SK-N-SH treated with all-trans-retinoic acid at 6 μM for 48 hours (cell line): ENCODE measurements at regions not wholly inside any gene's neighbourhood (a gene's known extent, or its start where the extent isn't known, plus 50 kb on each side); places are given as distances from the start of the nearest gene placed in this dataset.

Experiments
- ATAC-seq: fragments of 200-7000 bp; cut with Tn5 transposase; 3 replicates; pipeline ENCODE4 v1.9.1; 2020; ENCODE audit warnings: mild to moderate bottlenecking, moderate library complexity
- ARNTL ChIP-seq: fragments of 450-650 bp; formaldehyde crosslinking; IDR thresholded peaks from 2 replicates; pipeline ENCODE4 v1.5.0; 2020; ENCODE audit warnings: low read depth, mild to moderate bottlenecking, moderate library complexity, borderline replicate concordance
- BACH2 ChIP-seq: fragments of 250-450 bp; sonication (Bioruptor Pico); IDR thresholded peaks from 2 replicates; pipeline ENCODE4 v1.9.0; 2021; ENCODE audit warnings: mild to moderate bottlenecking, borderline replicate concordance
- CSDC2 ChIP-seq: fragments of 250-450 bp; sonication (Bioruptor Pico); IDR thresholded peaks from 2 replicates; pipeline ENCODE4 v1.5.0; 2020; ENCODE audit warnings: mild to moderate bottlenecking, moderate library complexity
- ESRRG ChIP-seq: fragments of 250-450 bp; sonication (Bioruptor Pico); IDR thresholded peaks from 2 replicates; pipeline ENCODE4 v1.6.1; 2021; ENCODE audit warnings: mild to moderate bottlenecking
- GLIS3 ChIP-seq: fragments of 250-450 bp; sonication (Bioruptor Pico); IDR thresholded peaks from 2 replicates; pipeline ENCODE4 v1.5.0; 2020; ENCODE audit warnings: mild to moderate bottlenecking, moderate library complexity
- ISL1 ChIP-seq: fragments of 250-450 bp; sonication (Bioruptor Pico); IDR thresholded peaks from 2 replicates; pipeline ENCODE4 v2.1.2; 2022; ENCODE audit warnings: mild to moderate bottlenecking, moderate library complexity
- OSR1 ChIP-seq: fragments of 250-450 bp; sonication (Bioruptor Pico); IDR thresholded peaks from 2 replicates; pipeline ENCODE4 v1.8.0; 2022; ENCODE audit warnings: moderate library complexity, mild to moderate bottlenecking, inconsistent platforms
- PPARA ChIP-seq: fragments of 250-450 bp; sonication (Bioruptor Pico); IDR thresholded peaks from 2 replicates; pipeline ENCODE4 v1.5.0; 2020; ENCODE audit warnings: mild to moderate bottlenecking, borderline replicate concordance
- RARB ChIP-seq: fragments of 250-450 bp; sonication (Bioruptor Pico); IDR thresholded peaks from 2 replicates; pipeline ENCODE4 v1.8.0; 2021; ENCODE audit warnings: mild to moderate bottlenecking, moderate library complexity
- SNAI2 ChIP-seq: fragments of 250-450 bp; sonication (Bioruptor Pico); IDR thresholded peaks from 2 replicates; pipeline ENCODE4 v1.5.0; 2020; ENCODE audit warnings: mild to moderate bottlenecking, moderate library complexity
- TCF4 ChIP-seq: fragments of 250-450 bp; sonication (Bioruptor Pico); IDR thresholded peaks from 2 replicates; pipeline ENCODE4 v1.8.0; 2021; ENCODE audit warnings: mild to moderate bottlenecking, moderate library complexity, borderline replicate concordance
- TOX ChIP-seq: fragments of 250-450 bp; sonication (Bioruptor Pico); IDR thresholded peaks from 2 replicates; pipeline ENCODE4 v1.8.0; 2021; ENCODE audit warnings: mild to moderate bottlenecking, moderate library complexity, borderline replicate concordance
- ZC3H10 ChIP-seq: fragments of 250-450 bp; sonication (Bioruptor Pico); IDR thresholded peaks from 2 replicates; pipeline ENCODE4 v1.5.1; 2021; ENCODE audit warnings: mild to moderate bottlenecking, moderate library complexity
- ZFP3 ChIP-seq: fragments of 250-450 bp; sonication (Bioruptor Pico); IDR thresholded peaks from 2 replicates; pipeline ENCODE4 v1.5.0; 2020; ENCODE audit warnings: mild to moderate bottlenecking, moderate library complexity
- ZNF565 ChIP-seq: fragments of 450-650 bp; formaldehyde crosslinking; conservative IDR thresholded peaks from 2 replicates; pipeline ENCODE4 v1.5.0; 2020; ENCODE audit warnings: low read depth, mild to moderate bottlenecking, moderate library complexity
- ZNF70 ChIP-seq: fragments of 450-650 bp; formaldehyde crosslinking; IDR thresholded peaks from 2 replicates; pipeline ENCODE4 v1.5.0; 2020; ENCODE audit warnings: mild to moderate bottlenecking, moderate library complexity
- ZNF8 ChIP-seq: fragments of 450-650 bp; formaldehyde crosslinking; IDR thresholded peaks from 2 replicates; pipeline ENCODE4 v1.5.0; 2020; ENCODE audit warnings: mild to moderate bottlenecking, moderate library complexity
- TF ChIP-seq, protein P1 (sequence below): fragments of 250-450 bp; sonication (Bioruptor Pico); IDR thresholded peaks from 2 replicates; pipeline ENCODE4 v1.5.1; 2020; ENCODE audit warnings: low read depth, mild to moderate bottlenecking, moderate library complexity
- TF ChIP-seq, protein P2 (sequence below): fragments of 250-450 bp; sonication (Bioruptor Pico); IDR thresholded peaks from 2 replicates; pipeline ENCODE4 v1.8.0; 2020; ENCODE audit warnings: mild to moderate bottlenecking, moderate library complexity, borderline replicate concordance
- TF ChIP-seq, protein P3 (sequence below): fragments of 250-450 bp; sonication (Bioruptor Pico); IDR thresholded peaks from 2 replicates; pipeline ENCODE4 v1.5.0; 2020; ENCODE audit warnings: mild to moderate bottlenecking, moderate library complexity

DNA sequence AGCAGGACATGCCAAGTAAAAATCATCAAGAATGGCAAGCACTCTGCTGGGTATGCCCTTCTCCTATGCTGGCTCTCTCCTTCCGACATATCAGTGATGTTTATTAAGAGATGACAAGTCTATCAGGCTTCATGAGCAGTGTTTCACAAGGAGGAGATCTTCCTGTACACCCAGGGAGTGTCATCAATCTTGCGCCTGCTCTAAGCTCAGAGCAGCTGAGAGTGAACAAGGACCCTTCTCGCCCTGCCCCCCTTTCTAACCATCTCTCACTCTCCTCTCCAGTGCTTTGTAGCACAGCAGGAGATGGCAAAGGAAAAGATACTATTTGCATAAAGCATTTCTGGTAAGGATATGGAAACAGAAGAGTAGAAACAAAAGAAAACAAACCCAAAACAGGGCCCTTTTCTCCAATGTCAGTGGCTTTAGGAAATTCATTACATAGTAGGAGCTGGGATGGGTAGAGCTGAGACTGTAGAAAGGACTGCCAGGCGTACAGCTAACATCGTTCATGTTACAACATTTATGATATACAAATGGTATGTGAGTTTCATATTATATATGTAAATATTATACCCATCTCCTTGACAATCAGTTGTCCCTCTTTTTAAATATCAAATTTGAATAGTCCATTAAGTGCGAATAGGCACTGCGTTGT lies 201.7 kb downstream of the NUF2 start:
- no peak for ATAC-seq
- TF ChIP-seq ESRRG (CRISPR knock-in tag) (no peak), SNAI2 (CRISPR knock-in tag) (no peak)
- TF ChIP-seq, all 23 proteins: peak for 0

DNA sequence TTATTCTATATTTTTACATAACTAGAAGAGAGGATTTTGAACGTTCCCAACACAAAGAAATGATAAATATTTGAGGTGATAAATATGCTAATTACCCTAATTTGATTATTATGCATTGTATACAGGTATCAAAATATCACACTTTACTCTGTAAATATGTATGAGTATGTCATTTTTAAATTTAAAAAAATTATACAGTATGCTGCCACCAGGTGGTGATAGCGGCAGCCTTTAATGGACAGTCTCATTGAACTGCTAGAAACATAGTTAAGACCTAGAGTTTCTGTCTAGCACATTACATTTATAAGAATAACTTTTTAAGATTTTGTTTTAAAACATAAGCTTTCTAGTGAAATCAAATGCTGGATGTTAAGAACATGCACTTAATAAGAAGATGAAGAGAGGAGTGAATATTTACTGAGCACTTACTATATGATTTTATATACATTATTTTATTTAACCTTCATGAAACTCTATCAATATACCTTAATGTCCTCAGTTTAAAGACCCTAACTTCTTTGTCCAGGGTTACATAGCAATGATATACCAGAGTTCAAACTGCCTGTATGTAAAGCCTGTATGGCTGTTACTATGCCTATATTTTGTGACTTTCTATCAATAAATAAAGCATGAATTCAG lies 207.1 kb downstream of the NUF2 start:
- TF ChIP-seq PPARA (CRISPR knock-in tag) (no peak), ZNF70 (CRISPR knock-in tag) (no peak), ZNF8 (no peak), ESRRG (CRISPR knock-in tag) (no peak), ZNF565 (CRISPR knock-in tag) (no peak), GLIS3 (CRISPR knock-in tag) (no peak), RARB (CRISPR knock-in tag) (no peak), BACH2 (CRISPR knock-in tag) (no peak), SNAI2 (CRISPR knock-in tag) (no peak), ISL1 (CRISPR knock-in tag) (no peak)
- TF ChIP-seq, protein P1, sequence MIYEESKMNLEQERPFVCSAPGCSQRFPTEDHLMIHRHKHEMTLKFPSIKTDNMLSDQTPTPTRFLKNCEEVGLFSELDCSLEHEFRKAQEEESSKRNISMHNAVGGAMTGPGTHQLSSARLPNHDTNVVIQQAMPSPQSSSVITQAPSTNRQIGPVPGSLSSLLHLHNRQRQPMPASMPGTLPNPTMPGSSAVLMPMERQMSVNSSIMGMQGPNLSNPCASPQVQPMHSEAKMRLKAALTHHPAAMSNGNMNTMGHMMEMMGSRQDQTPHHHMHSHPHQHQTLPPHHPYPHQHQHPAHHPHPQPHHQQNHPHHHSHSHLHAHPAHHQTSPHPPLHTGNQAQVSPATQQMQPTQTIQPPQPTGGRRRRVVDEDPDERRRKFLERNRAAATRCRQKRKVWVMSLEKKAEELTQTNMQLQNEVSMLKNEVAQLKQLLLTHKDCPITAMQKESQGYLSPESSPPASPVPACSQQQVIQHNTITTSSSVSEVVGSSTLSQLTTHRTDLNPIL (CRISPR knock-in tag): no peak
- TF ChIP-seq, protein P2, sequence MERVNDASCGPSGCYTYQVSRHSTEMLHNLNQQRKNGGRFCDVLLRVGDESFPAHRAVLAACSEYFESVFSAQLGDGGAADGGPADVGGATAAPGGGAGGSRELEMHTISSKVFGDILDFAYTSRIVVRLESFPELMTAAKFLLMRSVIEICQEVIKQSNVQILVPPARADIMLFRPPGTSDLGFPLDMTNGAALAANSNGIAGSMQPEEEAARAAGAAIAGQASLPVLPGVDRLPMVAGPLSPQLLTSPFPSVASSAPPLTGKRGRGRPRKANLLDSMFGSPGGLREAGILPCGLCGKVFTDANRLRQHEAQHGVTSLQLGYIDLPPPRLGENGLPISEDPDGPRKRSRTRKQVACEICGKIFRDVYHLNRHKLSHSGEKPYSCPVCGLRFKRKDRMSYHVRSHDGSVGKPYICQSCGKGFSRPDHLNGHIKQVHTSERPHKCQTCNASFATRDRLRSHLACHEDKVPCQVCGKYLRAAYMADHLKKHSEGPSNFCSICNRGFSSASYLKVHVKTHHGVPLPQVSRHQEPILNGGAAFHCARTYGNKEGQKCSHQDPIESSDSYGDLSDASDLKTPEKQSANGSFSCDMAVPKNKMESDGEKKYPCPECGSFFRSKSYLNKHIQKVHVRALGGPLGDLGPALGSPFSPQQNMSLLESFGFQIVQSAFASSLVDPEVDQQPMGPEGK (CRISPR knock-in tag): no peak
- TF ChIP-seq, all 23 proteins: peak for 0
- ATAC-seq: peak; percentile 93

DNA sequence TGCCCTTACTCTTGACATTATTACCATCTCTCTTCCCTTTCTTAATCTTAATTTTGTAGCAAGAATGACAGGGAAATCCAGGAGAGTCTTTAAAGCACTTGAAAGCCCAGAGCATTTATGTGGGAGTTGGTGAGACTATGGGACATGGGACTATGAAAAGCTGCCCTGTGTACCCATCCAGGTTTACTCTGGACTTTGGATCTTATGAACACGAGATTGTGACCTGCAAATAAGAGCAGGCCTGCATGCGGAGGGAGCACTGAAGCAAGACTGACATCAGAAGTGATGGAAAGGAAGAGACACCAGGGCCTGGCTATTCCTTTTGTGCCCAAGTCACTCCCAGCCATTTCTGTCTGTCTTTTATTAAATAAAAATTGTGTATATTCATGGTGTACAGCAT lies 209.6 kb downstream of the NUF2 start:
- ATAC-seq: no peak
- TF ChIP-seq CSDC2 (CRISPR knock-in tag): no peak
- TF ChIP-seq, protein P3, sequence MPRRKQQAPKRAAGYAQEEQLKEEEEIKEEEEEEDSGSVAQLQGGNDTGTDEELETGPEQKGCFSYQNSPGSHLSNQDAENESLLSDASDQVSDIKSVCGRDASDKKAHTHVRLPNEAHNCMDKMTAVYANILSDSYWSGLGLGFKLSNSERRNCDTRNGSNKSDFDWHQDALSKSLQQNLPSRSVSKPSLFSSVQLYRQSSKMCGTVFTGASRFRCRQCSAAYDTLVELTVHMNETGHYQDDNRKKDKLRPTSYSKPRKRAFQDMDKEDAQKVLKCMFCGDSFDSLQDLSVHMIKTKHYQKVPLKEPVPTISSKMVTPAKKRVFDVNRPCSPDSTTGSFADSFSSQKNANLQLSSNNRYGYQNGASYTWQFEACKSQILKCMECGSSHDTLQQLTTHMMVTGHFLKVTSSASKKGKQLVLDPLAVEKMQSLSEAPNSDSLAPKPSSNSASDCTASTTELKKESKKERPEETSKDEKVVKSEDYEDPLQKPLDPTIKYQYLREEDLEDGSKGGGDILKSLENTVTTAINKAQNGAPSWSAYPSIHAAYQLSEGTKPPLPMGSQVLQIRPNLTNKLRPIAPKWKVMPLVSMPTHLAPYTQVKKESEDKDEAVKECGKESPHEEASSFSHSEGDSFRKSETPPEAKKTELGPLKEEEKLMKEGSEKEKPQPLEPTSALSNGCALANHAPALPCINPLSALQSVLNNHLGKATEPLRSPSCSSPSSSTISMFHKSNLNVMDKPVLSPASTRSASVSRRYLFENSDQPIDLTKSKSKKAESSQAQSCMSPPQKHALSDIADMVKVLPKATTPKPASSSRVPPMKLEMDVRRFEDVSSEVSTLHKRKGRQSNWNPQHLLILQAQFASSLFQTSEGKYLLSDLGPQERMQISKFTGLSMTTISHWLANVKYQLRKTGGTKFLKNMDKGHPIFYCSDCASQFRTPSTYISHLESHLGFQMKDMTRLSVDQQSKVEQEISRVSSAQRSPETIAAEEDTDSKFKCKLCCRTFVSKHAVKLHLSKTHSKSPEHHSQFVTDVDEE (CRISPR knock-in tag): no peak
- no peak for TF ChIP-seq ZNF8
- no peak for TF ChIP-seq BACH2 (CRISPR knock-in tag)
- TF ChIP-seq ZC3H10 (CRISPR knock-in tag): no peak
- no peak for TF ChIP-seq ARNTL (CRISPR knock-in tag)
- TF ChIP-seq TOX (CRISPR knock-in tag): no peak
- TF ChIP-seq, protein P1 (CRISPR knock-in tag): no peak
- TF ChIP-seq, protein P2 (CRISPR knock-in tag): no peak
- no peak for TF ChIP-seq ZFP3 (CRISPR knock-in tag)
- TF ChIP-seq ZNF70 (CRISPR knock-in tag): no peak
- no peak for TF ChIP-seq PPARA (CRISPR knock-in tag)
- TF ChIP-seq TCF4 (CRISPR knock-in tag): no peak
- no peak for TF ChIP-seq ESRRG (CRISPR knock-in tag)
- TF ChIP-seq GLIS3 (CRISPR knock-in tag): no peak
- TF ChIP-seq ZNF565 (CRISPR knock-in tag): no peak
- TF ChIP-seq OSR1 (CRISPR knock-in tag): no peak
